ENCODE measurements at regions not wholly inside any gene's neighbourhood (a gene's known extent, or its start where the extent isn't known, plus 50 kb on each side); places are given as distances from the start of the nearest gene placed in this dataset.

DNA sequence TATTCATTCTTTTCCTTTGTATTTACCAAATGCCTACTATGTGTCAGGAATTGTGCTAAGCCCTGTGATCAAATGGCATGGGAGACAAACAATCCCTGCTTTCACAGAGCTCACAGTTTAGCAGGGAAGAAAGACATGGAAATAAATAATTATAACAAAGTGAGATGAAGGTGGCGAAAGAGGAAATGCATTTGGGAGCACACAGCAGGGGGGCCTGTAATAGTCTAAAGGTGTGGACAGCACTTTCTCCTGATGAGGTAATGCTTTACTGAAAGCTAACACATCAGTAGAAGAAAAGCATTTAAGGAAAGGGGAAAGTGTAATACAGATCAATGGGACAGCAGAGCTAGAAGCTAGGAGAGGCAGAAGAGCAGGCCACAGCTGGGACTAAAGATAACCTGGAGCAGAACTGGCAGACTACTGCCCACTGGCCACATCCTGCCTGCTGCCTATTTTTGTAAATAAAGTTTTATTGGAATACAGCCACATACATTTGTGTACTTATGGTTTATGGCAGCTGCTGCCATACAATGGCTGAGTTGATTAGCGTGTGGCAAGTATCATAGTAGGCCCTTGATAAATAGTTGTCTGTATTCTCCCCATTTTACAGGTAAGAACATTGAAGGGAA is 67.1 kb upstream of the TAPT1 start:
- TF ChIP-seq, protein P1, sequence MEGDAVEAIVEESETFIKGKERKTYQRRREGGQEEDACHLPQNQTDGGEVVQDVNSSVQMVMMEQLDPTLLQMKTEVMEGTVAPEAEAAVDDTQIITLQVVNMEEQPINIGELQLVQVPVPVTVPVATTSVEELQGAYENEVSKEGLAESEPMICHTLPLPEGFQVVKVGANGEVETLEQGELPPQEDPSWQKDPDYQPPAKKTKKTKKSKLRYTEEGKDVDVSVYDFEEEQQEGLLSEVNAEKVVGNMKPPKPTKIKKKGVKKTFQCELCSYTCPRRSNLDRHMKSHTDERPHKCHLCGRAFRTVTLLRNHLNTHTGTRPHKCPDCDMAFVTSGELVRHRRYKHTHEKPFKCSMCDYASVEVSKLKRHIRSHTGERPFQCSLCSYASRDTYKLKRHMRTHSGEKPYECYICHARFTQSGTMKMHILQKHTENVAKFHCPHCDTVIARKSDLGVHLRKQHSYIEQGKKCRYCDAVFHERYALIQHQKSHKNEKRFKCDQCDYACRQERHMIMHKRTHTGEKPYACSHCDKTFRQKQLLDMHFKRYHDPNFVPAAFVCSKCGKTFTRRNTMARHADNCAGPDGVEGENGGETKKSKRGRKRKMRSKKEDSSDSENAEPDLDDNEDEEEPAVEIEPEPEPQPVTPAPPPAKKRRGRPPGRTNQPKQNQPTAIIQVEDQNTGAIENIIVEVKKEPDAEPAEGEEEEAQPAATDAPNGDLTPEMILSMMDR (IDR thresholded peaks at IDR 0.05): no peak
- TF ChIP-seq POLR2A (IDR thresholded peaks at IDR 0.05; ENCODE audit: low read length): no peak
- no peak for TF ChIP-seq RFX5 (IDR thresholded peaks at IDR 0.05)
- no peak for TF ChIP-seq JUNB (IDR thresholded peaks at IDR 0.05)
- TF ChIP-seq EP300 (IDR thresholded peaks at IDR 0.05): no peak
- no peak for TF ChIP-seq NPAS2 (CRISPR knock-in tag; IDR thresholded peaks at IDR 0.05; ENCODE audit: borderline replicate concordance)
- TF ChIP-seq HDAC2 (IDR thresholded peaks at IDR 0.05): no peak
- TF ChIP-seq, protein P2, sequence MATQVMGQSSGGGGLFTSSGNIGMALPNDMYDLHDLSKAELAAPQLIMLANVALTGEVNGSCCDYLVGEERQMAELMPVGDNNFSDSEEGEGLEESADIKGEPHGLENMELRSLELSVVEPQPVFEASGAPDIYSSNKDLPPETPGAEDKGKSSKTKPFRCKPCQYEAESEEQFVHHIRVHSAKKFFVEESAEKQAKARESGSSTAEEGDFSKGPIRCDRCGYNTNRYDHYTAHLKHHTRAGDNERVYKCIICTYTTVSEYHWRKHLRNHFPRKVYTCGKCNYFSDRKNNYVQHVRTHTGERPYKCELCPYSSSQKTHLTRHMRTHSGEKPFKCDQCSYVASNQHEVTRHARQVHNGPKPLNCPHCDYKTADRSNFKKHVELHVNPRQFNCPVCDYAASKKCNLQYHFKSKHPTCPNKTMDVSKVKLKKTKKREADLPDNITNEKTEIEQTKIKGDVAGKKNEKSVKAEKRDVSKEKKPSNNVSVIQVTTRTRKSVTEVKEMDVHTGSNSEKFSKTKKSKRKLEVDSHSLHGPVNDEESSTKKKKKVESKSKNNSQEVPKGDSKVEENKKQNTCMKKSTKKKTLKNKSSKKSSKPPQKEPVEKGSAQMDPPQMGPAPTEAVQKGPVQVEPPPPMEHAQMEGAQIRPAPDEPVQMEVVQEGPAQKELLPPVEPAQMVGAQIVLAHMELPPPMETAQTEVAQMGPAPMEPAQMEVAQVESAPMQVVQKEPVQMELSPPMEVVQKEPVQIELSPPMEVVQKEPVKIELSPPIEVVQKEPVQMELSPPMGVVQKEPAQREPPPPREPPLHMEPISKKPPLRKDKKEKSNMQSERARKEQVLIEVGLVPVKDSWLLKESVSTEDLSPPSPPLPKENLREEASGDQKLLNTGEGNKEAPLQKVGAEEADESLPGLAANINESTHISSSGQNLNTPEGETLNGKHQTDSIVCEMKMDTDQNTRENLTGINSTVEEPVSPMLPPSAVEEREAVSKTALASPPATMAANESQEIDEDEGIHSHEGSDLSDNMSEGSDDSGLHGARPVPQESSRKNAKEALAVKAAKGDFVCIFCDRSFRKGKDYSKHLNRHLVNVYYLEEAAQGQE (IDR thresholded peaks at IDR 0.05): no peak
- no peak for TF ChIP-seq ESRRA (IDR thresholded peaks at IDR 0.05; ENCODE audit: borderline replicate concordance, low read length)
- no peak for TF ChIP-seq SREBF2 (IDR thresholded peaks at IDR 0.05)
- TF ChIP-seq CHD2 (IDR thresholded peaks at IDR 0.05; ENCODE audit: low read length, partially characterized antibody): no peak
- no peak for TF ChIP-seq MAFK (IDR thresholded peaks at IDR 0.05; ENCODE audit: partially characterized antibody)
- TF ChIP-seq MAZ (IDR thresholded peaks at IDR 0.05; ENCODE audit: borderline replicate concordance, low read depth, low read length): no peak
